NCI-H69 (cell line): ENCODE measurements at regions not wholly inside any gene's neighbourhood (a gene's known extent, or its start where the extent isn't known, plus 50 kb on each side); places are given as distances from the start of the nearest gene placed in this dataset.
A peak's percentile ranks its signal among the peaks of the same experiment; 100 is the strongest.
"Not testable (repeated sequence)": the region's sequence is repeated elsewhere in the genome, so short reads cannot be mapped to it uniquely, and the experiment has no call there.

ENCODE experiments used
- DNase-seq: peaks from one replicate; lab custom pipeline; 2025; lab: John Stamatoyannopoulos, UW

DNA sequence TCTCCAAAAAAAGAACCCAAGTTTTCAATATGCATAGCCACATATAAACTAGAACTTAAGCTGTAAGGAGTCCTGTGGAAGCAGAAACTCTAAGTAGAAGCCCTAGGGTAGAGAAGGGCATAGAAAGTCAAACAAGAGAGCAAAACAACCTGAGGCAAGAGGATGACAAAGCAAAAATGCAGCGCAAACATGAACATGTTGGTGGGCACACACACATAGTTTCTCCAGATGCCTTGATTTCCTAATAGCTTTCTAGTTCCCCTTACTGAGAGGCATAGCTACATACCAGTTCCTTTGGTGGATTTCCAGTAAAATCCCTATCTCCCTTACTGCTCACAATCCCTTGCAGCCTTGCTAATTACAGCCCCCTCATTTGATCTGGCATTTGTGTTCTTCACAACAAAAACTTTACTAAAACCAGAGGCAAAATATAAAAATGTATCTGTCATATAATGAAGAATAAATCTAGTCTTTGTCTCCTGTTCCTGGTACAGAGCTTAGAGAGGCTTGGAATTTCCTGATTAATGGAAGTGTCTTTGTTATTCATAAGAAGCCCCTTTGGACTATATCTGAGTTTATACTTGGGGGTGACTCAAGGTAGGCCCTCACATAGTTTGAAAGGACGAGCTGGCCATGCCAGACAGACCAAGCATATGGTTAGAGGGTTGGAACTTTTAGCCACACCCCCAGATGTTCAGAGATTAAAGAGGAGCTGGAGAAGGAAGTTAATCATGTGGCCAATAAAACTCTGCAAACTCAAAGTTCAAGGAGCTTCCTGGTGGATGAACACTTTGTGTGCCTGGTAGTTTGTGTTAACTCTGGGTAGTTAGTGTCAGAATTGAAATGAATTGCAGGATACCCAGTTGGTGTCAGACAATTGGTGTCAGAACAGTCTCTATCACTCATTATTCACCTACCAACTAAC lies 52.7 kb upstream of the ZCCHC13 start:
- peak; percentile 40 for DNase-seq

DNA sequence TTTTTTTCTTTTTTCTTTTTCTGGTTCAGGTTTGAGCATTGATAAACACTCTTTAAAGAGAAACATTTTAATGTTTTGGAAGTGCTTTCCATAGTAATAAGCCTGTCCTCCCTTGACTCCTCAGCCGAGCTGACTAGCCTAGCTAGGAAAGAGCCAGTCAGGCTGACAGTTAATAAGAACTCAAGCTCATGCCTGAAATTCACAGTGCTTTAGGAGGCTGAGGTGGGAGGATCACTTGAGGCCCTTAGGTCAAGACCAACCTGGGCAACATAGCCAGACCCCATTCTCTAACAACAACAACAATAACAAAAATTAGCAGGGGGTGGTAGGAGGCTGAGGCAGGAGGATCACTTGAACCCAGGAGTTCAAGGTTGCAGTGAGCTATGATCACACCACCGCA lies 53.4 kb upstream of the ZCCHC13 start:
- peak; percentile 33 for DNase-seq

DNA sequence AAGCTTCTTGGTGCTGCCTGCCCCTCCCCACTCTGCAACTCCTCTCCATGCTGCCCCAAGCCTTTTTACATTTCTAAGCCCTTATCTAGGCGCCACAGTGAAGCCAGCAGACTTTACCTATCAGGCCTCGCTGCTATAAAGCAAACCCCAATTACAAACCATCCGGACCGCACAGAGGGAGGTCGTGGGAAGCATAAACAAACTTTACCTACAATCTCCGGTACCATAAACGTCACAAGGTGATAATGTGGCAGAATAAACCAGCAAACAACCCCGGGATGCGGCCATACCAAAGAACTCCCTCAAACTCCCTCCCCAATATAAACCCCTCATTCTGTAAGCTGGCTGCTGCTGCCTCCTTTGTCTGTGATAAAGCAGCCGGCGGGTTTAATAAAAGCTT lies 54.0 kb upstream of the ZCCHC13 start:
- DNase-seq = peak; percentile 90

DNA sequence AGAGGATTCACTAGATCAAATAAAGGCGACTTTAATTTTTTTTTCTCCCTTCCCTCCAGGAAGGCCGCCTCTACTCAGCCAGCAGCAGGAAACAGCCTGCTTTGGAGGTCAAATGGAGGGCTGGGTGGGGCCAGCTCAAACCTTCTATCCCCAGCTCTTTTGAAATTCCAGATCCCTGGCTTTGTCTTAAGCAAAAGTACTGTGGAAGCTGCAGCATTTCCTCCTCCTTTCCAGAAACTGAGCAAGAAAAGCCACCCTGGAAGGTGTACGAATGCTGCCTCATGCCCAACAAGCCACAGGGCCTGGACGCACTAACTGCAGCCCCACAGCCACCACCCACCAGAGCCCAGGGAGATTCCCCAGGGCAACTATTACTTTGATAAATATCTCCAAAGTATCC lies 55.1 kb upstream of the ZCCHC13 start:
- DNase-seq = peak; percentile 64

DNA sequence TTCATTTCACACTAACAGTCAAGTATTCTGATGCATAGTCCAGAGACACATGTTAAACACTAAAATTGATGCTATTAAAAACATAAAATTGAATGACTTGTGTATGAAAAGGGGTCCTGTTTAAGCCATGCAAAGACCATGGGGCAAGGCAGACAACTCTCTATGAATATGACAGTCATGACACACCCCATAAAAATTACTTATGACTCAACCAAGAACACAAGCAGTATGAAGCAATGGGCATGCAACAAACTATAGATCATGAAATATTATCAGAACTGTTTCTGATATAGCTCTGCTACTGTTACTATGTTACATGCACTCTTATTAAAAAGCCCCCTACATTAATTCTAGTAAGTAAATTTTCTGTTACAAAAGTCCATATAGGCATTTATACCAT lies 57.5 kb upstream of the ZCCHC13 start:
- DNase-seq = no peak

DNA sequence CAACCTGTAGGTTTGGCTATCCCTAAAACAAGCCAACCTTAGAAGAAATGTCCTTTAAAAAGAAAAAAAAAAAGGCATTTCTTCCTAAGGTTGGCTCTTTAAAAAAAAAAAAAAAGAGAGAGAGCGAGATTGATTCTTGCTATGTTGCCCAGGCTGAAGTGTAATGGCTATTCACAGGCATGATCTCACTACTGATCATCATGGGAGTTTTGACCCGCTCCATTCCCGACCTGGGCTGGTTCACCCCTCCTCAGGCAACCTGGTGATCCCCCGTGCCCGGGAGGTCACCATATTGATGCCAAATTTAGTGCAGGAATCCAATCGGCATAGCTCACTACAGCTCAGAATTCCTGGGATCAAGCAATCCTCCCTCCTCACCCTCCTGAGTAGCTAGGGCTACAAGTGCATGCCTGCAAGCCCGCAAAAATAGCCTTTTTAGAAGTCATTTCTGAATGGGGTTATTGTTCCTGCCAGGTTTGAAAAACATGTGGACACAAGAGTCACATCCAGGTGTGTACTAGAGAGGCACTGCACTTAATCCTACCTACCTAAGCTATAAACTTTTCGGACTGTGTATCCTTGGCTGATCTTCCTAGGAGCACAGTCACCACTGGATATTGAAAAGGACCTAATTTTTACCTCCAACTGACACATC lies 61.4 kb upstream of the ZCCHC13 start:
- DNase-seq = no peak

DNA sequence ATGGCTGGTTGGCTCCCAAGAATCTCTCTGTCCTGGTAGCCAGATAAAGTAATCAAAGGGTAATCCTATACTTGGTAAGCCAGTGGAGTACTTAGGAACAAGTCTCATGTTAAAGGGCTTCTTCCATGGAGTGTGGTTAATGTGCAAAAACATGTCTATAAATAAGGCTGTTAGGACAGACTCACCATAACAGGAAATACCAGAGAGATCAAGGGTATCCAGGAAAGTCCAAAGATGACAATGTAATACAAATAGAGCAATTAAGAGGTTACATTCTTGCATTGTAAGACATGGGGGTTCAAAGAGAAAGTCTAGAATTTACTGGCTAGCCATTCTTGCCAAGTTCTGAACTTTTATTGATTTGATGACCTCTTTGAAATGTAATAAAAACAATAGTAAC lies 61.9 kb upstream of the ZCCHC13 start:
- DNase-seq = no peak

DNA sequence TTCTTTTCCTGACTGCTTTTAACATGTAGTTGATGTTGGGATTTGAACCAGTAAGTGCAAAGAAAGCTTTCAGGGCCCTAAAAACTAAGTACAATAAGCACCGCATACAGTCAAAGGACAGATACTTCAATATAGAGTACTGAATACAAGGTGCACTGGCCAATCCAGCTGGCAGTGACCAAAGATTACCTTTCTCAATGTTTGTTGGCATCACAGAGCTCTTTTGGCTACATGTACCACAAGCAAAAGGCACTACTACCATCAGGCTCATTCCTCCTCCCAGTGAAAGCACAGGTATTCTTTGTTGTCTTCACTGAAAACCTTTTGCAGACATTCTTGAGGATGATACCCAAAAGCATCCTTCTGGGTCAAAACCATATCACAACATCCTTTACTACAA lies 65.2 kb upstream of the ZCCHC13 start:
- no peak for DNase-seq

DNA sequence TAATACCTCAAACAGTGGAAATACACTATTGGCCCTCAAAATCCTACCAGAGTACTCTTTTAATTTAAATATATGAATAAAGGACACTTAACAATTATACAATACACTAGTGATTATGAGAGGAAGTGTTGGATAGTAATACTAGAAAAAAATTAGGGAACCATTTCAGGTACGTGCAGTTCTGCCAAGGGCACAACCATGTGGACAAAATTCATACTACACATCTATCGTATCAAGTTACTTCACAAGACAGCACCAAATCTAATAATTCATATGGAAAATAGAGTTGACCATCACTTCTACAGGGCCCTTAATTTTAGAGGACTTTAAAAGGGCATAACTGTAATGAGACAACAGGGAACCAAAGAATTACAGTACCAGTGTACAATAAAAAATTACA lies 69.2 kb upstream of the ZCCHC13 start:
- DNase-seq = peak; percentile 1

DNA sequence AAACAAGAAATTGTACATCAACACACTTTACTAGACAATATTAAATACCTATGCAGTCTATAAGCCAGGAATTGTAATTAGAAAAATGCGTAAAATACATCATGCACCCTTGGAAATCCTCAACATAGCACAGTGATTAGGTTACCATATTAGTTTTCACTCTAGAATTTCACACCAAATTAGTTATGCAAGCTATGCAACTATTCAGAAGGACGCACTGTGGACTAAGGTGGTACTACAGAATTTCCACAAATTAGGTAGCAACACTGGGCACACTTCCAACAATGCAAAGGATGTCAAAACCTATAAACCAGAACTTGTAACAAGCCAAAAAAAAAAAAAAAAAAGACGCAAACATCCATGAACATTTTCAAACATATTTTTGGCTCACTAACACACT lies 71.1 kb upstream of the ZCCHC13 start:
- peak; percentile 23 for DNase-seq

DNA sequence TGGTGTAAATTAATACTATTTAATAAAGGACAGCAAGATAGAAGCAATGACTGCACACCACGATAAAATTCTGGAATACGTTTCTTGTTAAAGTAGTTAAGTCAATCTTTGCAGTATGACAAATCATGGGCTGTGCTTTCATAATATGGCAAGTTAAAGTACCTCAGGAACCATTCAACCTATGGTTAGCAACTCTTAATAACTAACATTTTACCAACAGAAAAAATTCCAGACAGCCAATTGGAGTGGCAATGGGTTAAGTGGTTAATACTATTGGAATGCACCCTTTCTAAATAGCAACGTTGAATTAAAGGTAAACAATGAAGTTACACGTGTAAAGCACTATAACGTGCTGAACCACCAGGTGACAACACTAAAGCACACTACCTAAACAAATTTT lies 72.4 kb upstream of the ZCCHC13 start:
- no peak for DNase-seq

DNA sequence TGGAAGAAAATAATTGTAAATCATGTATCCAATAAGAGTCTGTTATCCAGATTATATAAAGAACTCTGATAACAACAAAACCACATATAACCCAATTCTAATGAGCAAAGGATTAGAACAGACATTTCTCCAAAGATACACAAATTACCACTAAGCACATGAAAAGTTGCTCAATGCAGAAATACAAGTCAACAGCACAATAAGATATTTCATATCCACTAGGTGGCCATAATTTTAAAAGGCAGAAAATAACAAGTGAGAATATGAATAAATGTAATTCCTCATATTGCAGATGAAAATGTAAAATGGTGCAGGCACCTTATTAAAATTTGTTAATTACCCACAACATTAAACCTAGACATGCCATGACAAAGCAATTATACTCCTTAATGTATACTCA lies 73.9 kb upstream of the ZCCHC13 start:
- DNase-seq = no peak

DNA sequence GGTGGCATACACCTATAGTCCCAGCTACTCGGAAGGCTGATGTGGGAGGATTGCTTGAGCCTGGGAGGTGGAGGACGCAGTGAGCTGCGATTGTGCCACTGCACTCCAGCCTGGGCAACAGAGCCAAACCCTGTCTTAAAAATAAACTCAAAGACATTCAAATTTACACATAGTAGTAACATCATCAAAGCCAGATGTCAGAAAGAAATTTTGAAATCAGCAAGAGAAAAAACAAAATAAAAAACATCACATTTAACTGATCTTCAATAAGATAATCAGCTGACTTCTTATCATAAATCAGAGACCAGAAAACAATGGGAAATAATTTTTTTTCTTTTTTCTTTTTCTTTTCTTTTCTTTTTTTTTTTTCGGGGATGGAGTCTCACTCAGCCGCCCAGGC lies 78.9 kb upstream of the ZCCHC13 start:
- DNase-seq = no peak

DNA sequence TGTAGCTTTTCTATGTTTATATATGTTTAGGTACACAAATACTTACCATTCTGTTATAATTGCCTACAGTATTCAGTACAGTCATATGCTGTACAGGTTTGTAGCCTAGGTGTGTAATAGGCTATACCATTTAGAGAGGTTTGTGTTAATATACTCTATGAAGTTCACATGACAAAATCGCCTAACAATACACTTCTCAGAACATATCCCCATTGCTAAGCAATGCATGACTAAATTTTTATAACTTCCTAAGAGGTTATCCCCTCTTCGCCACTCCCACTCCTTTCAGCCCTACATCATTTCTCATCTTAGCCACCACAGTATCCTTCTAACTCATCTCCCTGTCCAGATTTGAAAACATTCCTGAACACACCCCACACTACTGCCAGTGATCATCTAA lies 83.7 kb upstream of the ZCCHC13 start:
- DNase-seq = no peak

DNA sequence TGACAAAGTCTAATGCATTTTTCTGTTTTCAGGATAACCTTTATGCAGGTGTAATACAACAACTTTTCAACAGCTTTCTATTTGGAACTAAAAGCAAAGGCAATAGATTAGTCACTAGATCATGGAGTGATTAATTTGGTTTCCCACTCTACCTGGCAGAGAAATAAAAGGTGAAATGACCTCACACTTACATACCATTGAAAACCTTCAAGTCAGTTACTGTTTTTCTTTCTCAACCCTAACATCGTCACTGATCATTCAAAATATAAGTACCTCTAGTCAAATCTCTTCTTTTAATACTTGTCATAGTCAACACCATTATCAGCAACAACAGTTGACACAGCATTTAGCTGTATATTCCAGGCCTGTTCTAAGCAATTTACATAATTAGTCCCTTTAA lies 85.1 kb upstream of the ZCCHC13 start:
- no peak for DNase-seq

DNA sequence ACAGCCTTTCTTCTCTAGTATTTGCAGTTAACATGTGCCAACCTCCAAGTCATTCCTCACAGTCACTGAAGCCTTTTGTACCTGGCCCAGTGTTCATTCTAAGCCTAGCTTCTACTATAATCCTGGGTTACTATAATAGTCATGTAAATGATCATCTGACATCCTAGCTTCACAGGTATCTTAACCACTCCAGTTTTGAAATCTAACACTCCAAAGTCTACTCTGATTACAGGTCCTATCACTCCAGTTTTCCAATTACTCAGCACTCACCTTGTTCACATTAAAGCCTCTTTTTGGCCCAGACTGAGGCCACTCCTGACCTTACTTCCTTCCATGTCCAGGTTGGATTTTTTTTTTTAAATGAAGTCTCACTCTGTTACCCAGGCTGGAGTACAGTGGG lies 87.6 kb upstream of the ZCCHC13 start:
- DNase-seq = no peak

DNA sequence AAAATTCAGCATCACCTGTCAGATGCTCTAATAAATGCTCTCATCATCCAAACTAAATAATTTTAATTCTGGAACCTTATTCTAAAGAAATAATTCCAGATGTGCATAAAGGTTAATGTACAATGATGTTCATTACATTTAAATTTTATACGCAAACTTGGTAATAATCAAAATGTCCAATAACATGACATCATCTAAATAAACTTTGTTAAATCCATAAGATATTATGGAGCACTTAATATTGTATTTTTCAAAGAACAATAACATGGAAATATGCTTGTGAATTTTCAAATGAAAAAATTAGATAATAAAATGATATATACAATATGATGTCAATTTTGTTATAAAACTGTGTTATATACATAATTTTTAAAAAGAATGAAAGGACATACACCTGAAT lies 92.1 kb upstream of the ZCCHC13 start:
- no peak for DNase-seq

DNA sequence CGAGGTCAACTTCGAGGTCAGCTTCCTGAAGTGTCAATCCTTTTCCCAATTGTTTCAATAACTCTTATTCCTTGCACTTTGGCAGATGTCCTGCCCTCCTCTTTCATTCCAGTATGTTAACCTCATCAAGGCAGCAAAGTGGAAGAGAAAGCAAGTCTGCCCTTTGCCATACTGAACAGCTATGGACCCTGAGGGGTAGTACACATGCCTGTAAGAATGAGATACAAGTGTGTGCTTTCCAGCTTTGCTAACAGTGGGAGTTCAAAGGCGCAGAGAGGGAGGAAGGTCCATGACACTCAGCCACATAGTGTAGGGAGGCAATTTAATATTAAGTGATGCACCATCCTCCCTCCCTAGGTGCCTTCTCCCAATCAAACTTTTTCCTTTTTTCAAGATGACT lies 96.4 kb upstream of the ZCCHC13 start:
- no peak for DNase-seq

DNA sequence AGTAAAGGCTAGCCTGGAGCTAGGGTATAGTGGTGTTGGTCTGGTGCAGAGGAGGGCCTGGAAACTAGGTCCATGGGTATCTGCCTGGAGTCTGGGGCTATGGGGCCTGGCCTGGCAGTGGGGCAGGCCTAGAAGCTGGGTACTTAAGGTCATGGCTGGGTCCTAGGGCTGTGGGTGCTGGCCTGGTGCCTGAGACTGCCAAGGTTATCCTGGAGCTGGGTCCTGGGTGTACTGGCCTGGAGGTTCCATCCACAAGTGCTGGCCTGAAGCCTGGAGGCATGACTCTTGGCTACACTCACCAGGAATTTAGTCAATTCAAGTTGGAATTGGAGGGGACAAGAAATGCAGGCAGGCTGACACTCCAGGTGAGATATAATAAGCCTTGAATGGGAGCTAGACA lies 108.4 kb upstream of the ZCCHC13 start:
- no peak for DNase-seq

DNA sequence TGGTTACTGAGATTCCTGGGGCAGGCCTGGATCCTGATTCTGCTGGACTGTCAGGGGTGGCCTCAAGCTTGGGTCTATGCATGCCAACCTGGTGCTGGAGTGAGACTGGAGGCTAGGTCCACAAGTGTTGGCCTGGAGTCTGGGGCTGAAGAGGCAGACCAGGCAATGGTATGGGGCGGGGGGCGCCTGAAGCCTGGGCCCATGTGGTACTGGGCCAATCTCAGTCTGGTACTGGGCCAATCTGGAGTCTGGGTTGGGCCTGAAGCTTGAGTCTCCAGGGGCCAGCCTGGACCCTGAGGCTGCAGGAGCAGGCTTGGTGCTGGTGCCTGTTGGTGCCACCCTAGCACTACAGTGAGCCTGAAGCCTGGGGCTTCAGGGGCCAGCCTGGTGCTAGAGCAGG lies 108.9 kb upstream of the ZCCHC13 start:
- DNase-seq = no peak

DNA sequence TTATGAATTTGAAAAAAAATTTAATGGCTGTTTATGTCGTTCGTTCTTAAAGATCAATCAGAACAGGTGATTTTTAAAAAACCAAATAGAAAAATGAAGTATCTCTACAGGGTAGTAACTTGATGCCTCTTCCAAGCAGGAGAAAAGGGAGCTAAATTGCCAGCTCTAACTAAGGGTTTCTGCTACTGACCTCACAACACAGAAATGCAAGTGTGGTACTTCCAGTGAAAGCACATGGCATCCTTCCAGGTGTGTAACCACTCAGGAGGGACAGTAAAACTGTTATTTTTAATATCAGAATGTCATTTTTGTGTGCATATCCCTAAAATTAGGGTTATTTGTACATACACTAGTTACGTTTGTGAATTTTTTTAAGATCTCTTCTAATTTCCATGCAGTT lies 116.8 kb upstream of the ZCCHC13 start:
- DNase-seq = no peak

DNA sequence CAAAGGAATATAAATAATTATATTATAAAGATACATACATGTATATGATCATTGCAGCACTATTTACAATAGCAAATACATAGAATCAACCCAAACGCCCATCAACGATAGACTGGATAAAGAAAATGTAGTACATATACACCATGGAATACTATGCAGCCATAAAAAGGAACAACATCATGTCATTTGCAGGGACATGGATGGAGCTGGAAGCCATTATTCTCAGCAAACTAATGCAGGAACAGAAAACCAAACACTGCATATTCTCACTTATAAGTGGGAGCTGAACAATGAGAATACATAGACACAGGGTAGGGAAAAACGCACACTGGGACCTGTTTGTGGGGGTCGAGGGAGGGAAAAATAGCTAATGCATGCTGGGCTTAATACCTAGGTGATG lies 120.9 kb upstream of the ZCCHC13 start:
- not testable (repeated sequence) for DNase-seq

DNA sequence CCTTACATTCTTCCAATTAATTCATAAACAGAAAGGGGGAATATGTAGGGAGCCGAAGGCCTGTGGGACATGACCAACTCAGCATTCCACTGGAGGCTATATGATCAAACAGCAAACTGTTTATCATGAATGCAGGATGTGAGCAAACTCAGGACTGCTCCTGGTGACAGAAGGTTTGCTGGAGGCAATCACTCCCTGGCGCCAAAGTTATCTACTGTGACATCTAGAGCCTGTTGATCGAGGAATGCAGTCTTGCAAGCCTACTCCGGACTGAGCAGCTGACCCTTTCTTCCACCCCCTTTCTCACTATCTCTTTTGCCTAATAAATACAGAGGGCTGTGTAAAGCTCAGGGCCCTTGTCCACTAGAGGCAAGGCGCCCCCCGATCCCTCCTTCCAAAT lies 122.0 kb upstream of the ZCCHC13 start:
- not testable (repeated sequence) for DNase-seq

DNA sequence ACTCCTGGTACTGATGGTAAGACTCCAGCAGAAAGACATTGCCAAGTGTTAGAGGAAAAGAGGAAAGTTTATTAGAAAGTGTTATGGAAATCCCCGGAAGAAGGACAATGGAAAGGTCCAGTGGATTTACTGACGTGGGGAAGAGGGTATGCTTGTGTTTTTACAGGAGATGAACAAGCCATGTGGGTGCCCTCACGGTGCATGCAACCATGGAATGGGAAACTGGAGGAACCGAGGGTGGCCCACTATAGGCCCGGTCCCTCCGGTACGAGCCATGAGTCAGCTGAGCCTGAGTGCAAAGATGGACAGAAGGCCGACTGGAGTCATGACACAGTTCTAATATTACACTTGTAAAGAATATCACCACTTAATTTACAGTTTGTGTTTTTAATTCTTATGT lies 123.3 kb upstream of the ZCCHC13 start:
- no peak for DNase-seq
